ENCODE measurements at regions not wholly inside any gene's neighbourhood (a gene's known extent, or its start where the extent isn't known, plus 50 kb on each side); places are given as distances from the start of the nearest gene placed in this dataset.

DNA sequence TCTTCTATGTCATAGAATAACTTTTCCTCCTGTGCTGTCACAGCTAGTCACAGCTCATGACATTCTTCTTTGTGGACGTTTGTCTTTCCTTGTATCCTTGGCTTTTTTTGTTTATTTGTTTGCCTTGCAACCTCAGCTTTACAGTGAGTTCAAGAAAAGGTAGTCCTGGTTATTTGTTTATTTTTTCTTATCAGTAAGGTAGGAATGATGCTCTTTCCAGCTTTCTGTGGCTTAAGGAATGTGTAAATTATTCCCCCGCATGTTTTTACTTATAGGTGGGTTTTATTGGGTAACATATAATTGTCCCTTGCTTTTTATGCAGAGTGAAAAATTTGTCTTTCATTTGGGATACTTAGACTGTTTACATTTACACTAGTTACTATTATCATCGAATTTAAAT lies 1673.6 kb upstream of the FLRT2 start:
- no peak overlapping the region for H3K4me3 Mint-ChIP-seq
- Histone ChIP-seq H3K4me2 (no peak overlapping the region), H3K79me2 (replicated peaks; ENCODE audit: insufficient read depth) (no peaks in the 10 kb centered on the region), H3K27ac (ENCODE audit: low read depth) (no peak overlapping the region), H3K27me3 (ENCODE audit: insufficient read depth) (no peaks in the 10 kb centered on the region), H3F3A (replicated peaks; ENCODE audit: low read depth) (no peaks in the 10 kb centered on the region), H3K9me2 (ENCODE audit: insufficient read depth) (no peaks in the 10 kb centered on the region), H3K36me3 (ENCODE audit: insufficient read depth) (no peaks in the 10 kb centered on the region), H4K20me1 (replicated peaks; ENCODE audit: insufficient read depth) (no peaks in the 10 kb centered on the region), H3K4me1 (ENCODE audit: insufficient read depth) (no peaks in the 10 kb centered on the region), H2AFZ (no peak overlapping the region), H3K4me3 (no peak overlapping the region)
- no peak overlapping the region for H3K27ac Mint-ChIP-seq
- no peak for ATAC-seq
- H3K36me3 Mint-ChIP-seq (ENCODE audit: low read depth) = no peaks in the 10 kb centered on the region
- H3K9me3 Mint-ChIP-seq = no peaks in the 10 kb centered on the region
- peaks cover 6% of the 10 kb centered on the region; the same call in 1 of the 3 replicates for H3K4me1 Mint-ChIP-seq
- no peaks in the 10 kb centered on the region for H3K27me3 Mint-ChIP-seq (ENCODE audit: insufficient read depth, low read depth, poor library complexity)
- TF ChIP-seq ETS1 (IDR thresholded peaks at IDR 0.05) = no peak
- no peak for TF ChIP-seq ZNF114 (CRISPR knock-in tag; IDR thresholded peaks at IDR 0.05)
- TF ChIP-seq CREB1 (CRISPR knock-in tag; IDR thresholded peaks at IDR 0.05; ENCODE audit: low read depth) = no peak
- TF ChIP-seq ZNF331 (CRISPR knock-in tag; IDR thresholded peaks at IDR 0.05; ENCODE audit: low read depth) = no peak
- no peak for TF ChIP-seq CTCF (conservative IDR thresholded peaks at IDR 0.05; ENCODE audit: low read depth in 2 of 2)
- no peak for TF ChIP-seq POLR2AphosphoS5 (IDR thresholded peaks at IDR 0.05; ENCODE audit: low read depth)
- no peak for DNase-seq (ENCODE audit: low spot score)

DNA sequence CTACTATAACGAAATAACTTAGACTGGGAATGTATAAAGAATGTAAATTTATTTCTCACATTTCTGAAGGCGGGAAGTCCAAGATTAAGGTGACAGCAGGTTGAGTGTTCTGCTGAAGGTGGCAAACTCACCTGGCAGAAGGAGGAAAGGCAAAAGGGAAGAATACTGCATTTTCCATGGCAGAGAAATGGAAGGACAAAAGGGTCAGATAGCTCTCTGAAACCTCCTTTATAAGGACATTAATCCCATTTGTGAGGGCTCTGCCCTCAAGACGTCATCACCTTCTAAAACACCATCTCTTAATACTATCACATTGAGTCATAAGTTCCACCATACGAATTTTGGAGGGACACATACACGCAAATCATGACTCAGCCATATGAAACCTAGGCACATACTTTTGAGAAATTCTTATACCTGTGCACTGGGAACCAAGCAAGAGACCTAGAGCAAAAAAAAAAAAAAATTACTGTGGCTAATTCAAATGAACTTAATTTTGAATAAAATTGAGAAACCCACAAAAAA lies 1669.3 kb upstream of the FLRT2 start:
- DNase-seq (ENCODE audit: low spot score) = no peak
- Mint-ChIP-seq H3K27me3 (ENCODE audit: insufficient read depth, low read depth, poor library complexity) (peaks cover 2% of the 10 kb centered on the region), H3K4me3 (no peak overlapping the region), H3K27ac (no peak overlapping the region), H3K36me3 (ENCODE audit: low read depth) (no peaks in the 10 kb centered on the region), H3K9me3 (no peaks in the 10 kb centered on the region), H3K4me1 (peaks cover 17% of the 10 kb centered on the region)
- no peaks in the 10 kb centered on the region for H3F3A ChIP-seq (replicated peaks; ENCODE audit: low read depth)
- no peaks in the 10 kb centered on the region for H3K27me3 ChIP-seq (ENCODE audit: insufficient read depth)
- no peaks in the 10 kb centered on the region for H3K4me1 ChIP-seq (ENCODE audit: insufficient read depth)
- ATAC-seq = no peak
- no peak overlapping the region for H3K4me2 ChIP-seq
- H3K4me3 ChIP-seq = no peak overlapping the region
- no peaks in the 10 kb centered on the region for H3K36me3 ChIP-seq (ENCODE audit: insufficient read depth)
- H2AFZ ChIP-seq = no peak overlapping the region
- no peaks in the 10 kb centered on the region for H3K79me2 ChIP-seq (replicated peaks; ENCODE audit: insufficient read depth)
- H3K9me2 ChIP-seq (ENCODE audit: insufficient read depth) = peaks cover 5% of the 10 kb centered on the region
- no peaks in the 10 kb centered on the region for H4K20me1 ChIP-seq (replicated peaks; ENCODE audit: insufficient read depth)
- no peak overlapping the region for H3K27ac ChIP-seq (ENCODE audit: low read depth)
- no peak for TF ChIP-seq EZH2phosphoT487 (IDR thresholded peaks at IDR 0.05; ENCODE audit: unreplicated experiment)
- TF ChIP-seq ETS1 (IDR thresholded peaks at IDR 0.05) = no peak
- TF ChIP-seq ZNF114 (CRISPR knock-in tag; IDR thresholded peaks at IDR 0.05) = no peak
- TF ChIP-seq EZH2 (IDR thresholded peaks at IDR 0.05; ENCODE audit: low read depth, unreplicated experiment) = no peak
- TF ChIP-seq STAT1 (IDR thresholded peaks at IDR 0.05; ENCODE audit: unreplicated experiment) = no peak
- TF ChIP-seq REST (IDR thresholded peaks at IDR 0.05; ENCODE audit: unreplicated experiment) = no peak
- no peak for TF ChIP-seq POLR2AphosphoS5 (IDR thresholded peaks at IDR 0.05; ENCODE audit: low read depth)
- TF ChIP-seq CTCF (conservative IDR thresholded peaks at IDR 0.05; ENCODE audit: low read depth in 2 of 2) = no peak

Data from GM23338 (cell line).